ENCODE measurements at regions not wholly inside any gene's neighbourhood (a gene's known extent, or its start where the extent isn't known, plus 50 kb on each side); places are given as distances from the start of the nearest gene placed in this dataset.
A peak's percentile ranks its signal among the peaks of the same experiment; 100 is the strongest.

- Histone ChIP-seq H3K4me1 (ENCODE audit: control extremely low read depth in 1 of 4, control insufficient read depth in 4 of 4, insufficient read depth in 4 of 4, low read length in 3 of 4) (no peaks in the 10 kb centered on the region), H3K27me3 (replicated peaks in 2 of 5; ENCODE audit: control insufficient read depth in 4 of 5, insufficient read depth in 5 of 5, low read length in 4 of 5) (no peaks in the 10 kb centered on the region), H3K27ac (ENCODE audit: insufficient read depth in 1 of 2, low read depth in 1 of 2, low read length in 2 of 2, poor library complexity in 1 of 2, severe bottlenecking in 2 of 2) (no peak overlapping the region), H3K9me3 (ENCODE audit: control extremely low read depth in 1 of 5, control insufficient read depth in 4 of 5, insufficient read depth in 2 of 5, low read depth in 1 of 5, low read length in 4 of 5) (no peaks in the 10 kb centered on the region), H3K4me3 (ENCODE audit: control insufficient read depth in 1 of 7, extremely low read depth in 1 of 7, insufficient read depth in 4 of 7, low read depth in 2 of 7, low read length in 6 of 7) (no peak overlapping the region), H3K36me3 (ENCODE audit: control insufficient read depth in 4 of 4, insufficient read depth in 4 of 4, low read length in 3 of 4) (no peaks in the 10 kb centered on the region)
- DNase-seq, result no peak
- POLR2A ChIA-PET, result interaction anchor here (0.6 kb wide), 1 partner anchor 11 kb away, joined by 4 read pairs; no protein-coding TSS in a partner anchor
- CTCF ChIA-PET, result no interaction called here
- 93% methylated on average over 3 of the region's 4 CpGs for WGBS (ENCODE audit: insufficient coverage)
Measured at GRCh38 chr3:94349310-94349878, 286.5 kb downstream of the NSUN3 start.

GRCh38 chr3:94356581-94356980 lies 293.7 kb downstream of the NSUN3 start:
- Histone ChIP-seq H3K4me1 (ENCODE audit: control extremely low read depth in 1 of 4, control insufficient read depth in 4 of 4, insufficient read depth in 4 of 4, low read length in 3 of 4) (peaks cover 0 to 4% (median 0%) of the 10 kb centered on the region in 4 experiments), H3K27me3 (replicated peaks in 2 of 5; ENCODE audit: control insufficient read depth in 4 of 5, insufficient read depth in 5 of 5, low read length in 4 of 5) (no peaks in the 10 kb centered on the region), H3K27ac (ENCODE audit: insufficient read depth in 1 of 2, low read depth in 1 of 2, low read length in 2 of 2, poor library complexity in 1 of 2, severe bottlenecking in 2 of 2) (no peak overlapping the region), H3K9me3 (ENCODE audit: control extremely low read depth in 1 of 5, control insufficient read depth in 4 of 5, insufficient read depth in 2 of 5, low read depth in 1 of 5, low read length in 4 of 5) (no peaks in the 10 kb centered on the region), H3K4me3 (ENCODE audit: control insufficient read depth in 1 of 7, extremely low read depth in 1 of 7, insufficient read depth in 4 of 7, low read depth in 2 of 7, low read length in 6 of 7) (no peak overlapping the region), H3K36me3 (ENCODE audit: control insufficient read depth in 4 of 4, insufficient read depth in 4 of 4, low read length in 3 of 4) (no peaks in the 10 kb centered on the region)
- POLR2A ChIA-PET, result no interaction called here
- CTCF ChIA-PET, result no interaction called here
- peak in 2 of 3 donors; percentile 12 to 47 for DNase-seq
- 83% methylated on average over 1 of the region's 1 CpG for WGBS (ENCODE audit: insufficient coverage)

DNA sequence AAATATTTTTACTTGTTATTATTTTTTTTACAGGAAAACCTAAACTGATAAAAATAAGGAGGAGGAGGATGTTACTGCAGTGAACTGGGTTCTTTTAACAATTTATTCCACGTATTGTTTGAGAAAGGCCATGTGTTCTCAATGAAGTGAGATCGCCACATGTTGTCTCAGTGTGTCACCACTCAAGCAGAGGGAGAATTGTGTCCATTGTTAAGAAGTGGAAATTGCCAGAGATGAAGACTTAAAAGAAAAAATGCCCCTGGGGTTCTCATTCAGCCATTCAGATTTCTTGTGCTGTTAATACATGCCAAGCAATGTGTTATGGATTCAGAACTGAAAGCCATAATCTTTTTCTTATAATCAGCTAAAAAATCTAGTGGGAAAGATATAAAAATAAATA lies 297.1 kb downstream of the NSUN3 start:
- POLR2A ChIA-PET, result no interaction called here
- Histone ChIP-seq H3K9me3 (ENCODE audit: control extremely low read depth in 1 of 5, control insufficient read depth in 4 of 5, insufficient read depth in 2 of 5, low read depth in 1 of 5, low read length in 4 of 5) (no peaks in the 10 kb centered on the region), H3K4me3 (ENCODE audit: control insufficient read depth in 1 of 7, extremely low read depth in 1 of 7, insufficient read depth in 4 of 7, low read depth in 2 of 7, low read length in 6 of 7) (no peak overlapping the region), H3K27me3 (replicated peaks in 2 of 5; ENCODE audit: control insufficient read depth in 4 of 5, insufficient read depth in 5 of 5, low read length in 4 of 5) (no peaks in the 10 kb centered on the region), H3K36me3 (ENCODE audit: control insufficient read depth in 4 of 4, insufficient read depth in 4 of 4, low read length in 3 of 4) (no peaks in the 10 kb centered on the region), H3K4me1 (ENCODE audit: control extremely low read depth in 1 of 4, control insufficient read depth in 4 of 4, insufficient read depth in 4 of 4, low read length in 3 of 4) (peaks cover 0 to 13% (median 9%) of the 10 kb centered on the region in 4 experiments), H3K27ac (ENCODE audit: insufficient read depth in 1 of 2, low read depth in 1 of 2, low read length in 2 of 2, poor library complexity in 1 of 2, severe bottlenecking in 2 of 2) (no peak overlapping the region)
- WGBS (ENCODE audit: insufficient coverage), result 100% methylated on average over 2 of the region's 2 CpGs
- no peak for DNase-seq
- CTCF ChIA-PET, result no interaction called here

DNA sequence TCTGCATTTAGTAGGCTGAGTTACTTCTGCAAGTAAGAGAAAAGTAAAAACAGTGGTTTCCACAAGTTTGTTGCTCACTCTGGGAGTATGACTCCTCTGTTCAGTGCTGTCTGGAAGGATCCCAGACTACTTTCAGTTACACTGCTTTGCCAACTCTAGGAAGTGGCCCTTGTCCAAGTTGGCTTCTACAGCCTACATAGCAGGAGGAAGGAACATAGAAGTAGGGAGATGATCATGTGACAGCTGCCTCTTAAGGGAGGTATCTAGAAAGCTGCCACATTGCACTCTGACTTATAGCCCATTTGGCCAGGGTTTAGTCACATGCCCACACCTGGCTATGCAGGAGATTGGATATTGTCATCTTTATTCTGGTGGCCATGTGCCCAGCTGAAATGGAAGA lies 298.1 kb downstream of the NSUN3 start:
- ChIA-PET POLR2A (no interaction called here), CTCF (no interaction called here)
- no peak for DNase-seq

DNA sequence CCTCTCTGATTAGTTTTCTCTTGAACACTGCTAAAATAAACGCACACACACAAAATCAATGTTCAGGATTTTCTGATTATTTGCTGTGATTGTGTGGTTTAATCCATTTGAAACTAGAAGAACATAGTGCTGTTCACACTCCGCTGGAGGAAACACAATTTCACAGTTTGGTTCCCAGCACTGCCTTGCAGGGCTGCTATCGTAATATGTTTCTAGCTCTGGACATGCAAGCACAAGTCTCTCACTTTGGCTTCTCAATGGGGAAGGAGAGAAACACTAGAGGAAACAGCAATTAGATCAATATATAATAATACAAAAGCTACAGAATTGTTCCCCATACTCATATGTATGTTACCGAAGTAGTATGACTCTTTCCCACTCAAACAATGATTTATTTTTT lies 299.5 kb downstream of the NSUN3 start:
- Histone ChIP-seq H3K27ac (ENCODE audit: insufficient read depth in 1 of 2, low read depth in 1 of 2, low read length in 2 of 2, poor library complexity in 1 of 2, severe bottlenecking in 2 of 2) (no peak overlapping the region), H3K4me1 (ENCODE audit: control extremely low read depth in 1 of 4, control insufficient read depth in 4 of 4, insufficient read depth in 4 of 4, low read length in 3 of 4) (peaks cover 0 to 13% (median 9%) of the 10 kb centered on the region in 4 experiments), H3K4me3 (ENCODE audit: control insufficient read depth in 1 of 7, extremely low read depth in 1 of 7, insufficient read depth in 4 of 7, low read depth in 2 of 7, low read length in 6 of 7) (peak overlapping the region in 3 of 7 experiments; percentile 13 to 55 (median 15)), H3K9me3 (ENCODE audit: control extremely low read depth in 1 of 5, control insufficient read depth in 4 of 5, insufficient read depth in 2 of 5, low read depth in 1 of 5, low read length in 4 of 5) (no peaks in the 10 kb centered on the region), H3K36me3 (ENCODE audit: control insufficient read depth in 4 of 4, insufficient read depth in 4 of 4, low read length in 3 of 4) (no peaks in the 10 kb centered on the region), H3K27me3 (replicated peaks in 2 of 5; ENCODE audit: control insufficient read depth in 4 of 5, insufficient read depth in 5 of 5, low read length in 4 of 5) (no peaks in the 10 kb centered on the region)
- WGBS (ENCODE audit: insufficient coverage), result 67% methylated on average over 1 of the region's 4 CpGs
- POLR2A ChIA-PET, result no interaction called here
- CTCF ChIA-PET, result no interaction called here
- peak in 1 of 3 donors; percentile 39 for DNase-seq

More for the DNA sequence above, 298.1 kb downstream of the NSUN3 start:
- Histone ChIP-seq H3K36me3 (ENCODE audit: control insufficient read depth in 4 of 4, insufficient read depth in 4 of 4, low read length in 3 of 4) (no peaks in the 10 kb centered on the region), H3K9me3 (ENCODE audit: control extremely low read depth in 1 of 5, control insufficient read depth in 4 of 5, insufficient read depth in 2 of 5, low read depth in 1 of 5, low read length in 4 of 5) (no peaks in the 10 kb centered on the region), H3K4me3 (ENCODE audit: control insufficient read depth in 1 of 7, extremely low read depth in 1 of 7, insufficient read depth in 4 of 7, low read depth in 2 of 7, low read length in 6 of 7) (no peak overlapping the region), H3K27me3 (replicated peaks in 2 of 5; ENCODE audit: control insufficient read depth in 4 of 5, insufficient read depth in 5 of 5, low read length in 4 of 5) (no peaks in the 10 kb centered on the region), H3K27ac (ENCODE audit: insufficient read depth in 1 of 2, low read depth in 1 of 2, low read length in 2 of 2, poor library complexity in 1 of 2, severe bottlenecking in 2 of 2) (no peak overlapping the region), H3K4me1 (ENCODE audit: control extremely low read depth in 1 of 4, control insufficient read depth in 4 of 4, insufficient read depth in 4 of 4, low read length in 3 of 4) (peaks cover 0 to 13% (median 9%) of the 10 kb centered on the region in 4 experiments)

DNA sequence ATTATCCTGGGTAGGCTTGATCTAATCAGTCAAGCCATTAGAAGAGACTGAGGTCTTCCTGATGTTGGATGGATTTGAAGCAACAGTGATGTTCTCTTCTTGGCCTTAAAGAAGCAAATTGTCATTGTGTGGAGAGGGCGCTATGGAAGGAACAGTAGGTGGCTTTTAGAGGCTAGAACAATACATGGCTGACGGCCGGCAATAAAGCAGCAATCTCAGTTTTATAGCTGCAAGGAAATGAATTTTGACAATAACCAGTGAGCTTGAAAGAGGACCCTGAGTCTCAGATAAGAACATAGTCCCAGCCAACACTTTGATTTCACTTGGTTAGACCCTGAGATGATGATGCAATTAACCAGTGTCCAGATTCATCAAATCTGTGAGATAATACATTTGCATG lies 302.1 kb downstream of the NSUN3 start:
- Histone ChIP-seq H3K36me3 (ENCODE audit: control insufficient read depth in 4 of 4, insufficient read depth in 4 of 4, low read length in 3 of 4) (no peaks in the 10 kb centered on the region), H3K27me3 (replicated peaks in 2 of 5; ENCODE audit: control insufficient read depth in 4 of 5, insufficient read depth in 5 of 5, low read length in 4 of 5) (no peaks in the 10 kb centered on the region), H3K9me3 (ENCODE audit: control extremely low read depth in 1 of 5, control insufficient read depth in 4 of 5, insufficient read depth in 2 of 5, low read depth in 1 of 5, low read length in 4 of 5) (peaks cover 0 to 2% (median 0%) of the 10 kb centered on the region in 5 experiments), H3K4me3 (ENCODE audit: control insufficient read depth in 1 of 7, extremely low read depth in 1 of 7, insufficient read depth in 4 of 7, low read depth in 2 of 7, low read length in 6 of 7) (no peak overlapping the region), H3K27ac (ENCODE audit: insufficient read depth in 1 of 2, low read depth in 1 of 2, low read length in 2 of 2, poor library complexity in 1 of 2, severe bottlenecking in 2 of 2) (no peak overlapping the region), H3K4me1 (ENCODE audit: control extremely low read depth in 1 of 4, control insufficient read depth in 4 of 4, insufficient read depth in 4 of 4, low read length in 3 of 4) (peaks cover 0 to 13% (median 9%) of the 10 kb centered on the region in 4 experiments)
- WGBS (ENCODE audit: insufficient coverage), result 97% methylated on average over 3 of the region's 3 CpGs
- CTCF ChIA-PET, result no interaction called here
- no peak for DNase-seq
- POLR2A ChIA-PET, result no interaction called here

DNA sequence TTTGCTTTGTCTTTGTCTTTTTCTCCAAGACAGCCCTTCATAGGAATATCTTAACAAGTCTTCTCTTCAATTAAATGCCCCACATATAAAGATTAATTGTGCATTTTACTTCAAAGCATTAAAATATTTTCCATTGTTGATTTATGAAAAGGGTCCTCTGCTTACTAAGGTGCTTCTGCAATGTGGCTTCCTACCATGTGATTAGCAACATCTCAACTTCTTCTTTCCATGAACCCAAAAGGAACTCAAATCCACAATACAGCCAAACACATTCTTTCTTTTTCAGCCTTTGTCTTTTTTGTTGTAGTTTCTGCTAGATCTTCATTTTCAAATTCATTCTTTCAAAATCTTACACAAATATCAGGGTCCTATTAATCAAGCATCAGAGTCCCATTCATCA lies 309.2 kb downstream of the NSUN3 start:
- Histone ChIP-seq H3K27ac (ENCODE audit: insufficient read depth in 1 of 2, low read depth in 1 of 2, low read length in 2 of 2, poor library complexity in 1 of 2, severe bottlenecking in 2 of 2) (no peak overlapping the region), H3K36me3 (ENCODE audit: control insufficient read depth in 4 of 4, insufficient read depth in 4 of 4, low read length in 3 of 4) (no peaks in the 10 kb centered on the region), H3K9me3 (ENCODE audit: control extremely low read depth in 1 of 5, control insufficient read depth in 4 of 5, insufficient read depth in 2 of 5, low read depth in 1 of 5, low read length in 4 of 5) (peaks cover 0 to 2% (median 0%) of the 10 kb centered on the region in 5 experiments), H3K4me3 (ENCODE audit: control insufficient read depth in 1 of 7, extremely low read depth in 1 of 7, insufficient read depth in 4 of 7, low read depth in 2 of 7, low read length in 6 of 7) (no peak overlapping the region), H3K27me3 (replicated peaks in 2 of 5; ENCODE audit: control insufficient read depth in 4 of 5, insufficient read depth in 5 of 5, low read length in 4 of 5) (no peaks in the 10 kb centered on the region), H3K4me1 (ENCODE audit: control extremely low read depth in 1 of 4, control insufficient read depth in 4 of 4, insufficient read depth in 4 of 4, low read length in 3 of 4) (peaks cover 0 to 32% (median 7%) of the 10 kb centered on the region in 4 experiments)
- CTCF ChIA-PET, result no interaction called here
- DNase-seq, result peak in 2 of 3 donors; percentile 56 to 74
- POLR2A ChIA-PET, result no interaction called here
